ENCODE measurements at regions not wholly inside any gene's neighbourhood (a gene's known extent, or its start where the extent isn't known, plus 50 kb on each side); places are given as distances from the start of the nearest gene placed in this dataset.

GRCh38 chr2:146349334-146349733, 1495.5 kb upstream of the ACVR2A start:
- 73% methylated on average over 3 of the region's 3 CpGs for WGBS
- Histone ChIP-seq H3K4me1 (no peaks in the 10 kb centered on the region), H3K36me3 (no peaks in the 10 kb centered on the region), H3K27ac (no peak overlapping the region), H3K27me3 (no peaks in the 10 kb centered on the region), H3K9me3 (no peaks in the 10 kb centered on the region), H3K4me3 (no peak overlapping the region)
- TF ChIP-seq EP300 (IDR thresholded peaks at IDR 0.05), result no peak
- TF ChIP-seq POLR2A (IDR thresholded peaks at IDR 0.05), result no peak
- TF ChIP-seq, protein P1, sequence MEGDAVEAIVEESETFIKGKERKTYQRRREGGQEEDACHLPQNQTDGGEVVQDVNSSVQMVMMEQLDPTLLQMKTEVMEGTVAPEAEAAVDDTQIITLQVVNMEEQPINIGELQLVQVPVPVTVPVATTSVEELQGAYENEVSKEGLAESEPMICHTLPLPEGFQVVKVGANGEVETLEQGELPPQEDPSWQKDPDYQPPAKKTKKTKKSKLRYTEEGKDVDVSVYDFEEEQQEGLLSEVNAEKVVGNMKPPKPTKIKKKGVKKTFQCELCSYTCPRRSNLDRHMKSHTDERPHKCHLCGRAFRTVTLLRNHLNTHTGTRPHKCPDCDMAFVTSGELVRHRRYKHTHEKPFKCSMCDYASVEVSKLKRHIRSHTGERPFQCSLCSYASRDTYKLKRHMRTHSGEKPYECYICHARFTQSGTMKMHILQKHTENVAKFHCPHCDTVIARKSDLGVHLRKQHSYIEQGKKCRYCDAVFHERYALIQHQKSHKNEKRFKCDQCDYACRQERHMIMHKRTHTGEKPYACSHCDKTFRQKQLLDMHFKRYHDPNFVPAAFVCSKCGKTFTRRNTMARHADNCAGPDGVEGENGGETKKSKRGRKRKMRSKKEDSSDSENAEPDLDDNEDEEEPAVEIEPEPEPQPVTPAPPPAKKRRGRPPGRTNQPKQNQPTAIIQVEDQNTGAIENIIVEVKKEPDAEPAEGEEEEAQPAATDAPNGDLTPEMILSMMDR (IDR thresholded peaks at IDR 0.05), result no peak
- TF ChIP-seq POLR2AphosphoS5 (IDR thresholded peaks at IDR 0.05), result no peak
- DNase-seq (ENCODE audit: low spot score in 2 of 2), result no peak

GRCh38 chr2:146324951-146325350, 1519.9 kb upstream of the ACVR2A start:
- TF ChIP-seq EP300 (IDR thresholded peaks at IDR 0.05) (no peak), POLR2A (IDR thresholded peaks at IDR 0.05) (no peak), POLR2AphosphoS5 (IDR thresholded peaks at IDR 0.05) (no peak)
- TF ChIP-seq, protein P1 (IDR thresholded peaks at IDR 0.05), result no peak
- Histone ChIP-seq H3K4me1 (no peaks in the 10 kb centered on the region), H3K27ac (no peak overlapping the region), H3K27me3 (no peaks in the 10 kb centered on the region), H3K9me3 (no peaks in the 10 kb centered on the region), H3K36me3 (no peaks in the 10 kb centered on the region), H3K4me3 (no peak overlapping the region)
- no peak for DNase-seq (ENCODE audit: low spot score in 2 of 2)
- WGBS, result 94% methylated on average over 2 of the region's 2 CpGs

DNA sequence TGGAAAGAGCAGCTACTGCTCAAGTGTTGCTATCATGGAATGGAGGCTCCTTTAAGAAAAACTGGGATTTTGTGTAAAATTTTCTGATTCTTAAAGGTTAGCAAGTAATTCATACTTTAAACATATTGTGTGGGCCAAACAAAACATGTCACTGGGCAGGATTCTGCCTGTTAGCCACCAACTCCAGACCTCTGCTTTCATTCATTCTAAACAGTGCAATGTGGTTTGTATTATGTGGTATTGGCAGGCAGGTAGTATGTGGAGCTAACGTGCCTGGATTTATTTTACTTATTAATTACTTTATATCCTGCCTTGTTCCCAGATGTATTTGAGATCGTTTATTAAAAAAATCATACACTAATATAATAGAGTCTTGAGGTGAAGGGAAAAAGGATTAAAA, 1521.3 kb upstream of the ACVR2A start:
- no peaks in the 10 kb centered on the region for H3K36me3 ChIP-seq
- no peaks in the 10 kb centered on the region for H3K4me1 ChIP-seq
- no peaks in the 10 kb centered on the region for H3K27me3 ChIP-seq
- TF ChIP-seq POLR2AphosphoS5 (IDR thresholded peaks at IDR 0.05) (no peak), POLR2A (IDR thresholded peaks at IDR 0.05) (no peak), EP300 (IDR thresholded peaks at IDR 0.05) (no peak)
- TF ChIP-seq, protein P1 (IDR thresholded peaks at IDR 0.05), result no peak
- H3K4me3 ChIP-seq, result no peak overlapping the region
- DNase-seq (ENCODE audit: low spot score in 2 of 2), result no peak
- WGBS, result 37% methylated on average over 2 of the region's 2 CpGs
- no peak overlapping the region for H3K27ac ChIP-seq
- no peaks in the 10 kb centered on the region for H3K9me3 ChIP-seq

- Histone ChIP-seq H3K4me3 (no peak overlapping the region), H3K4me1 (no peaks in the 10 kb centered on the region), H3K36me3 (no peaks in the 10 kb centered on the region), H3K27ac (no peak overlapping the region), H3K27me3 (no peaks in the 10 kb centered on the region), H3K9me3 (no peaks in the 10 kb centered on the region)
- DNase-seq (ENCODE audit: low spot score in 2 of 2), result no peak
- 75% methylated on average over 2 of the region's 2 CpGs for WGBS
- no peak for TF ChIP-seq POLR2AphosphoS5 (IDR thresholded peaks at IDR 0.05)
- no peak for TF ChIP-seq POLR2A (IDR thresholded peaks at IDR 0.05)
- TF ChIP-seq, protein P1 (IDR thresholded peaks at IDR 0.05), result no peak
Measured at GRCh38 chr2:146321175-146321574, 1523.7 kb upstream of the ACVR2A start.

- H3K36me3 ChIP-seq, result no peaks in the 10 kb centered on the region
- no peak for TF ChIP-seq EP300 (IDR thresholded peaks at IDR 0.05)
- TF ChIP-seq, protein P1 (IDR thresholded peaks at IDR 0.05), result no peak
- no peak for TF ChIP-seq POLR2A (IDR thresholded peaks at IDR 0.05)
- TF ChIP-seq POLR2AphosphoS5 (IDR thresholded peaks at IDR 0.05), result no peak
- 76% methylated on average over 2 of the region's 2 CpGs for WGBS
- no peak overlapping the region for H3K27ac ChIP-seq
- no peak overlapping the region for H3K4me3 ChIP-seq
- no peaks in the 10 kb centered on the region for H3K4me1 ChIP-seq
- H3K9me3 ChIP-seq, result no peaks in the 10 kb centered on the region
- DNase-seq (ENCODE audit: low spot score in 2 of 2), result no peak
- no peaks in the 10 kb centered on the region for H3K27me3 ChIP-seq
Measured at GRCh38 chr2:146317959-146318358, 1526.9 kb upstream of the ACVR2A start.

All from suprapubic skin (tissue), 4 donors.